OCI-LY3 (cell line): ENCODE measurements at regions not wholly inside any gene's neighbourhood (a gene's known extent, or its start where the extent isn't known, plus 50 kb on each side); places are given as distances from the start of the nearest gene placed in this dataset.

Experiments
- H2AFZ ChIP-seq: fragments of 200-600, 300-600 bp; shearing (Covaris generic); 2 replicates; pipeline ENCODE4 v1.6.0; 2014; ENCODE audit warnings: antibody characterized with exemption, low read depth, low read length
- H3K27ac ChIP-seq: fragments of 200-600, 300-600 bp; sonication (generic); 2 replicates; pipeline ENCODE4 v1.5.1; 2014; ENCODE audit warnings: mild to moderate bottlenecking, low read length, moderate library complexity, mixed read lengths
- H3K27me3 ChIP-seq: fragments of 200-600, 300-600 bp; sonication (generic); 2 replicates; pipeline ENCODE4 v1.6.1; 2014; ENCODE audit warnings: low read depth, low read length, mixed read lengths
- H3K36me3 ChIP-seq: fragments of 200-600, 300-600 bp; sonication (generic); replicated peaks from 2 replicates; pipeline ENCODE3; 2014; ENCODE audit warnings: low read depth, low read length, mixed read lengths
- H3K4me1 ChIP-seq: fragments of 300-600, 200-600 bp; sonication (generic); 2 replicates; pipeline ENCODE4 v1.6.1; 2014; ENCODE audit warnings: low read length, mixed read lengths
- H3K4me2 ChIP-seq: fragments of 200-600, 300-600 bp; sonication (generic); 2 replicates; pipeline ENCODE4 v1.6.1; 2014; ENCODE audit warnings: low read length, mixed read lengths
- H3K4me3 ChIP-seq: fragments of 300-600, 200-600 bp; sonication (generic); 2 replicates; pipeline ENCODE4 v1.5.1; 2014; ENCODE audit warnings: antibody characterized with exemption, mild to moderate bottlenecking, low read length, moderate library complexity
- H3K79me2 ChIP-seq: fragments of 300-600, 200-600 bp; shearing (Covaris generic); 2 replicates; pipeline ENCODE4 v1.6.1; 2014; ENCODE audit warnings: mild to moderate bottlenecking, low read length, mixed read lengths
- H3K9ac ChIP-seq: fragments of 300-600, 200-600 bp; shearing (Covaris generic); 2 replicates; pipeline ENCODE4 v1.6.0; 2014; ENCODE audit warnings: mild to moderate bottlenecking, low read length, moderate library complexity
- H3K9me3 ChIP-seq: fragments of 200-600, 300-600 bp; shearing (Covaris generic); 2 replicates; pipeline ENCODE4 v1.6.1; 2014; ENCODE audit warnings: low read length, mixed read lengths; ENCODE audit not compliant: insufficient read depth
- H4K20me1 ChIP-seq: fragments of 200-600, 300-600 bp; sonication (generic); 2 replicates; pipeline ENCODE4 v1.6.1; 2016; ENCODE audit warnings: low read length, mixed read lengths; ENCODE audit not compliant: insufficient read depth
- CTCF ChIP-seq: fragments of 200-600, 300-600 bp; sonication (generic); IDR thresholded peaks from 2 replicates; pipeline ENCODE4 v1.5.1; 2014; ENCODE audit warnings: antibody characterized with exemption, low read length, low read depth
- EZH2phosphoT487 ChIP-seq: fragments of 200-600 bp; shearing (Covaris generic); IDR thresholded peaks from 2 replicates; pipeline ENCODE4 v1.6.1; 2018; ENCODE audit warnings: antibody characterized with exemption, mixed run types, low read depth

GRCh38 chr3:72263223-72263990, 478.5 kb upstream of the PROK2 start:
- Histone ChIP-seq H3K27me3 (peaks cover 93% of the 10 kb centered on the region), H3K79me2 (no peaks in the 10 kb centered on the region), H3K36me3 (no peaks in the 10 kb centered on the region), H4K20me1 (peaks cover 15% of the 10 kb centered on the region), H3K4me2 (no peak overlapping the region), H3K4me1 (peaks cover 24% of the 10 kb centered on the region), H3K9me3 (no peaks in the 10 kb centered on the region), H3K9ac (no peak overlapping the region), H3K27ac (no peak overlapping the region), H2AFZ (no peak overlapping the region), H3K4me3 (no peak overlapping the region)
- TF ChIP-seq CTCF (no peak), EZH2phosphoT487 (no peak)

DNA sequence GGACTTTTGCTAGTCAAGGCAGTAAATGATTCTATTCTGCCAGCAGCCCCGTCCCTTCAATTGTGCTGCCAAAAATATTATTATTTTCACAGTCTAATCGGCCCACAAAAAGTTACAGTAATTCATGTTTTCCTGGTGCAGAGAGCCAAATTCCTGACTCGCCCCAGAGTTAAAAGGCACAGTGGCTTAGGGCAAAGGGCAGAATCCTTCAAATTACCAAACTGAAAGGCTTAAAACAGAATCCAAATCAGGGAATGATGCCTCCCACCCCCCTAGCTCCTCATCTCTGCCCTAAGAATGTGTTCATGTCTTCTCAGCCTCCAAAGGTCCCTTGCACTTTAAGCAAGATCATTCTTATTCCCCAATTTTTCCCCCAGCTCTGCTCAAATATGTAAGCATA, 477.8 kb upstream of the PROK2 start:
- Histone ChIP-seq H3K36me3 (no peaks in the 10 kb centered on the region), H4K20me1 (peaks cover 15% of the 10 kb centered on the region), H3K4me3 (no peak overlapping the region), H3K4me2 (no peak overlapping the region), H3K9ac (no peak overlapping the region), H2AFZ (no peak overlapping the region), H3K79me2 (no peaks in the 10 kb centered on the region), H3K27me3 (peaks cover 96% of the 10 kb centered on the region), H3K27ac (no peak overlapping the region), H3K4me1 (peaks cover 24% of the 10 kb centered on the region), H3K9me3 (no peaks in the 10 kb centered on the region)
- no peak for TF ChIP-seq CTCF
- no peak for TF ChIP-seq EZH2phosphoT487

GRCh38 chr3:72261566-72262564, 476.9 kb upstream of the PROK2 start:
- no peak overlapping the region for H3K4me2 ChIP-seq
- no peaks in the 10 kb centered on the region for H3K36me3 ChIP-seq
- H3K9me3 ChIP-seq: no peaks in the 10 kb centered on the region
- no peak overlapping the region for H3K27ac ChIP-seq
- H3K4me1 ChIP-seq: peaks cover 18% of the 10 kb centered on the region
- H3K9ac ChIP-seq: no peak overlapping the region
- no peak overlapping the region for H3K4me3 ChIP-seq
- peaks cover 100% of the 10 kb centered on the region for H3K27me3 ChIP-seq
- peaks cover 19% of the 10 kb centered on the region for H4K20me1 ChIP-seq
- no peaks in the 10 kb centered on the region for H3K79me2 ChIP-seq
- no peak for TF ChIP-seq CTCF
- no peak for TF ChIP-seq EZH2phosphoT487
- no peak overlapping the region for H2AFZ ChIP-seq

GRCh38 chr3:72260588-72260910, 475.6 kb upstream of the PROK2 start:
- no peak overlapping the region for H3K4me2 ChIP-seq
- TF ChIP-seq EZH2phosphoT487: no peak
- TF ChIP-seq CTCF: no peak
- H3K9ac ChIP-seq: no peak overlapping the region
- no peaks in the 10 kb centered on the region for H3K36me3 ChIP-seq
- H4K20me1 ChIP-seq: peaks cover 9% of the 10 kb centered on the region; the same call in 1 of the 2 replicates
- H3K79me2 ChIP-seq: no peaks in the 10 kb centered on the region
- no peaks in the 10 kb centered on the region for H3K9me3 ChIP-seq
- H3K27ac ChIP-seq: no peak overlapping the region
- H2AFZ ChIP-seq: no peak overlapping the region
- H3K4me1 ChIP-seq: peaks cover 5% of the 10 kb centered on the region
- H3K27me3 ChIP-seq: peaks cover 100% of the 10 kb centered on the region
- no peak overlapping the region for H3K4me3 ChIP-seq
